Suprapubic skin (tissue), 4 donors: ENCODE measurements at regions not wholly inside any gene's neighbourhood (a gene's known extent, or its start where the extent isn't known, plus 50 kb on each side); places are given as distances from the start of the nearest gene placed in this dataset.

Experiments
- CTCF ChIP-seq, 2 donors: fragments of 200-600 bp in 1 of 2; fragments of 450-650 bp in 1 of 2; sonication (generic) in 1 of 2; IDR thresholded peaks; one replicate each; pipeline ENCODE4 v1.5.1; 2016 to 2019; ENCODE audit warnings: antibody characterized with exemption in 2 of 2, mild to moderate bottlenecking in 1 of 2, moderate library complexity in 1 of 2
- POLR2A ChIP-seq, 2 donors: fragments of 450-650 bp; IDR thresholded peaks; one replicate each; pipeline ENCODE4 v1.6.1; 2017; ENCODE audit warnings: antibody characterized with exemption in 2 of 2, mild to moderate bottlenecking in 2 of 2, moderate library complexity in 2 of 2
- POLR2AphosphoS5 ChIP-seq, 3 donors: sonication (generic); formaldehyde crosslinking; IDR thresholded peaks; one replicate each; pipeline ENCODE4 v1.6.1; 2017; ENCODE audit warnings: antibody characterized with exemption in 3 of 3

- TF ChIP-seq CTCF (IDR thresholded peaks at IDR 0.05) (no peak), POLR2A (IDR thresholded peaks at IDR 0.05) (no peak), POLR2AphosphoS5 (IDR thresholded peaks at IDR 0.05) (no peak)
Measured at GRCh38 chr3:877001-877400, 215.8 kb upstream of the CNTN6 start.
